Esophagus muscularis mucosa (tissue), 4 donors: ENCODE measurements at regions not wholly inside any gene's neighbourhood (a gene's known extent, or its start where the extent isn't known, plus 50 kb on each side); places are given as distances from the start of the nearest gene placed in this dataset.

ENCODE experiments used
- EP300 ChIP-seq: sonication (generic); formaldehyde crosslinking; IDR thresholded peaks from one replicate; pipeline ENCODE4 v1.6.1; 2017; ENCODE audit warnings: antibody characterized with exemption
- POLR2A ChIP-seq: fragments of 450-650 bp; IDR thresholded peaks from one replicate; pipeline ENCODE4 v1.6.1; 2017; ENCODE audit warnings: antibody characterized with exemption, moderate library complexity, mild to moderate bottlenecking, low read depth
- TF ChIP-seq, protein P1 (sequence below), 3 experiments: fragments of 200-600 bp in 2 of 3; fragments of 450-650 bp in 1 of 3; sonication (generic) in 2 of 3; IDR thresholded peaks; one replicate each; pipeline ENCODE4 v1.5.1; 2017 to 2019; ENCODE audit warnings: antibody characterized with exemption in 3 of 3, mild to moderate bottlenecking in 2 of 3, moderate library complexity in 1 of 3

- TF ChIP-seq, protein P1, sequence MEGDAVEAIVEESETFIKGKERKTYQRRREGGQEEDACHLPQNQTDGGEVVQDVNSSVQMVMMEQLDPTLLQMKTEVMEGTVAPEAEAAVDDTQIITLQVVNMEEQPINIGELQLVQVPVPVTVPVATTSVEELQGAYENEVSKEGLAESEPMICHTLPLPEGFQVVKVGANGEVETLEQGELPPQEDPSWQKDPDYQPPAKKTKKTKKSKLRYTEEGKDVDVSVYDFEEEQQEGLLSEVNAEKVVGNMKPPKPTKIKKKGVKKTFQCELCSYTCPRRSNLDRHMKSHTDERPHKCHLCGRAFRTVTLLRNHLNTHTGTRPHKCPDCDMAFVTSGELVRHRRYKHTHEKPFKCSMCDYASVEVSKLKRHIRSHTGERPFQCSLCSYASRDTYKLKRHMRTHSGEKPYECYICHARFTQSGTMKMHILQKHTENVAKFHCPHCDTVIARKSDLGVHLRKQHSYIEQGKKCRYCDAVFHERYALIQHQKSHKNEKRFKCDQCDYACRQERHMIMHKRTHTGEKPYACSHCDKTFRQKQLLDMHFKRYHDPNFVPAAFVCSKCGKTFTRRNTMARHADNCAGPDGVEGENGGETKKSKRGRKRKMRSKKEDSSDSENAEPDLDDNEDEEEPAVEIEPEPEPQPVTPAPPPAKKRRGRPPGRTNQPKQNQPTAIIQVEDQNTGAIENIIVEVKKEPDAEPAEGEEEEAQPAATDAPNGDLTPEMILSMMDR (IDR thresholded peaks at IDR 0.05) = no peak
- no peak for TF ChIP-seq POLR2A
- no peak for TF ChIP-seq EP300
Measured at GRCh38 chr4:29540439-29541102, 1179.6 kb upstream of the PCDH7 start.
